Activated naive CD8-positive, alpha-beta T cell treated with anti-CD3 and anti-CD28 coated beads, Interleukin-2, amount 10 ng/mL, durations not matched to agents 7 days and 5 days (primary cell): ENCODE measurements at regions not wholly inside any gene's neighbourhood (a gene's known extent, or its start where the extent isn't known, plus 50 kb on each side); places are given as distances from the start of the nearest gene placed in this dataset.

Experiments used
- ATAC-seq: fragments of 150-1000 bp; cut with Tn5 transposase; one replicate; pipeline ENCODE4 v1.10.0; 2021; ENCODE audit warnings: low read depth, moderate library complexity
- POLR2A ChIA-PET: fragments of 350-600 bp; sonication (Branson Sonifier 250); formaldehyde crosslinking; loops from one replicate; lab custom pipeline; 2021; ENCODE audit warnings: antibody characterized with exemption; lab: Charles Lee
- DNase-seq: peaks from one replicate; pipeline ENCODE4 v3.0.0; 2021
- H3K27ac Mint-ChIP-seq: one replicate; pipeline ENCODE4 v1.8.0; 2022; ENCODE audit warnings: mild to moderate bottlenecking, mixed read lengths
- H3K27me3 Mint-ChIP-seq: one replicate; pipeline ENCODE4 v1.8.0; 2022; ENCODE audit warnings: mild to moderate bottlenecking, moderate library complexity, mixed read lengths
- H3K36me3 Mint-ChIP-seq: one replicate; pipeline ENCODE4 v1.8.0; 2021; ENCODE audit warnings: mild to moderate bottlenecking, mixed read lengths
- H3K4me1 Mint-ChIP-seq: one replicate; pipeline ENCODE4 v1.8.0; 2021; ENCODE audit warnings: mixed read lengths
- H3K4me3 Mint-ChIP-seq: one replicate; pipeline ENCODE4 v1.8.0; 2022; ENCODE audit warnings: mild to moderate bottlenecking, moderate library complexity, mixed read lengths
- H3K9me3 Mint-ChIP-seq: one replicate; pipeline ENCODE4 v1.8.0; 2021; ENCODE audit warnings: mixed read lengths

- DNase-seq, result no peak
These were observed 100.9 kb upstream of the WDFY3 start for GRCh38 chr4:85067342-85067741.

GRCh38 chr4:85078016-85078415 lies 111.5 kb upstream of the WDFY3 start:
- no peak for ATAC-seq
- H3K27ac Mint-ChIP-seq, result no peak overlapping the region
- H3K36me3 Mint-ChIP-seq, result no peaks in the 10 kb centered on the region
- H3K27me3 Mint-ChIP-seq, result no peaks in the 10 kb centered on the region
- POLR2A ChIA-PET, result no interaction called here
- no peak overlapping the region for H3K4me3 Mint-ChIP-seq
- no peak for DNase-seq
- H3K9me3 Mint-ChIP-seq, result no peaks in the 10 kb centered on the region
- no peaks in the 10 kb centered on the region for H3K4me1 Mint-ChIP-seq

More at GRCh38 chr4:85067342-85067741, 100.9 kb upstream of the WDFY3 start:
- POLR2A ChIA-PET, result no interaction called here
- H3K4me1 Mint-ChIP-seq, result no peaks in the 10 kb centered on the region
- no peak for ATAC-seq
- H3K27ac Mint-ChIP-seq, result no peak overlapping the region
- no peaks in the 10 kb centered on the region for H3K9me3 Mint-ChIP-seq
- no peak overlapping the region for H3K4me3 Mint-ChIP-seq
- peaks cover 2% of the 10 kb centered on the region for H3K27me3 Mint-ChIP-seq
- no peaks in the 10 kb centered on the region for H3K36me3 Mint-ChIP-seq

- Mint-ChIP-seq H3K27ac (no peak overlapping the region), H3K36me3 (no peaks in the 10 kb centered on the region), H3K9me3 (no peaks in the 10 kb centered on the region), H3K4me1 (no peaks in the 10 kb centered on the region), H3K4me3 (no peak overlapping the region), H3K27me3 (no peaks in the 10 kb centered on the region)
- no peak for ATAC-seq
- DNase-seq, result no peak
- POLR2A ChIA-PET, result no interaction called here
These were observed 114.7 kb upstream of the WDFY3 start for GRCh38 chr4:85081196-85081595.

- Mint-ChIP-seq H3K4me1 (no peaks in the 10 kb centered on the region), H3K36me3 (no peaks in the 10 kb centered on the region), H3K9me3 (no peaks in the 10 kb centered on the region), H3K27ac (no peak overlapping the region), H3K4me3 (no peak overlapping the region), H3K27me3 (no peaks in the 10 kb centered on the region)
- DNase-seq, result no peak
- ATAC-seq, result no peak
- POLR2A ChIA-PET, result no interaction called here
These were observed 118.0 kb upstream of the WDFY3 start for GRCh38 chr4:85084371-85085094.

- H3K27ac Mint-ChIP-seq, result no peak overlapping the region
- DNase-seq, result no peak
- no peak for ATAC-seq
- H3K9me3 Mint-ChIP-seq, result no peaks in the 10 kb centered on the region
- H3K27me3 Mint-ChIP-seq, result no peaks in the 10 kb centered on the region
- POLR2A ChIA-PET, result no interaction called here
- no peak overlapping the region for H3K4me3 Mint-ChIP-seq
- H3K4me1 Mint-ChIP-seq, result no peaks in the 10 kb centered on the region
- no peaks in the 10 kb centered on the region for H3K36me3 Mint-ChIP-seq
These were observed 120.2 kb upstream of the WDFY3 start for GRCh38 chr4:85086721-85087120.

- H3K27ac Mint-ChIP-seq, result no peak overlapping the region
- H3K4me3 Mint-ChIP-seq, result no peak overlapping the region
- POLR2A ChIA-PET, result no interaction called here
- no peaks in the 10 kb centered on the region for H3K36me3 Mint-ChIP-seq
- DNase-seq, result no peak
- no peak for ATAC-seq
- no peaks in the 10 kb centered on the region for H3K27me3 Mint-ChIP-seq
- no peaks in the 10 kb centered on the region for H3K4me1 Mint-ChIP-seq
- no peaks in the 10 kb centered on the region for H3K9me3 Mint-ChIP-seq
These were observed 126.0 kb upstream of the WDFY3 start for GRCh38 chr4:85092536-85092935.

GRCh38 chr4:85092943-85093342 lies 126.5 kb upstream of the WDFY3 start:
- H3K4me1 Mint-ChIP-seq, result no peaks in the 10 kb centered on the region
- no peaks in the 10 kb centered on the region for H3K9me3 Mint-ChIP-seq
- H3K27me3 Mint-ChIP-seq, result no peaks in the 10 kb centered on the region
- DNase-seq (no peak), ATAC-seq (no peak)
- no peak overlapping the region for H3K4me3 Mint-ChIP-seq
- no peaks in the 10 kb centered on the region for H3K36me3 Mint-ChIP-seq
- H3K27ac Mint-ChIP-seq, result no peak overlapping the region
- POLR2A ChIA-PET, result no interaction called here

- no peak overlapping the region for H3K4me3 Mint-ChIP-seq
- POLR2A ChIA-PET, result no interaction called here
- H3K4me1 Mint-ChIP-seq, result no peaks in the 10 kb centered on the region
- H3K27ac Mint-ChIP-seq, result no peak overlapping the region
- H3K36me3 Mint-ChIP-seq, result no peaks in the 10 kb centered on the region
- ATAC-seq, result no peak
- H3K9me3 Mint-ChIP-seq, result peaks cover 1% of the 10 kb centered on the region
- DNase-seq, result no peak
- H3K27me3 Mint-ChIP-seq, result no peaks in the 10 kb centered on the region
These were observed 128.2 kb upstream of the WDFY3 start for GRCh38 chr4:85094735-85095134.

GRCh38 chr4:85102606-85103005 lies 136.1 kb upstream of the WDFY3 start:
- Mint-ChIP-seq H3K4me3 (no peak overlapping the region), H3K27me3 (no peaks in the 10 kb centered on the region), H3K4me1 (no peaks in the 10 kb centered on the region), H3K36me3 (no peaks in the 10 kb centered on the region), H3K27ac (no peak overlapping the region), H3K9me3 (peaks cover 1% of the 10 kb centered on the region)
- no peak for ATAC-seq
- POLR2A ChIA-PET, result no interaction called here
- DNase-seq, result no peak

- Mint-ChIP-seq H3K27ac (no peak overlapping the region), H3K9me3 (peaks cover 2% of the 10 kb centered on the region), H3K4me3 (no peak overlapping the region), H3K27me3 (no peaks in the 10 kb centered on the region), H3K36me3 (no peaks in the 10 kb centered on the region), H3K4me1 (no peaks in the 10 kb centered on the region)
- ATAC-seq (no peak), DNase-seq (no peak)
- POLR2A ChIA-PET, result no interaction called here
These were observed 139.7 kb upstream of the WDFY3 start for GRCh38 chr4:85106166-85106565.

GRCh38 chr4:85106805-85107336 lies 140.4 kb upstream of the WDFY3 start:
- ATAC-seq (no peak), DNase-seq (no peak)
- POLR2A ChIA-PET, result no interaction called here
- no peak overlapping the region for H3K4me3 Mint-ChIP-seq
- H3K4me1 Mint-ChIP-seq, result no peaks in the 10 kb centered on the region
- peaks cover 2% of the 10 kb centered on the region for H3K9me3 Mint-ChIP-seq
- no peak overlapping the region for H3K27ac Mint-ChIP-seq
- H3K27me3 Mint-ChIP-seq, result no peaks in the 10 kb centered on the region
- no peaks in the 10 kb centered on the region for H3K36me3 Mint-ChIP-seq

- Mint-ChIP-seq H3K4me3 (no peak overlapping the region), H3K36me3 (no peaks in the 10 kb centered on the region), H3K27me3 (no peaks in the 10 kb centered on the region), H3K4me1 (no peaks in the 10 kb centered on the region), H3K9me3 (peaks cover 2% of the 10 kb centered on the region), H3K27ac (no peak overlapping the region)
- POLR2A ChIA-PET, result no interaction called here
- DNase-seq (no peak), ATAC-seq (no peak)
These were observed 141.1 kb upstream of the WDFY3 start for GRCh38 chr4:85107553-85107952.

- ATAC-seq (no peak), DNase-seq (no peak)
- no peaks in the 10 kb centered on the region for H3K27me3 Mint-ChIP-seq
- no peaks in the 10 kb centered on the region for H3K4me1 Mint-ChIP-seq
- POLR2A ChIA-PET, result no interaction called here
- no peak overlapping the region for H3K4me3 Mint-ChIP-seq
- H3K27ac Mint-ChIP-seq, result no peak overlapping the region
- H3K36me3 Mint-ChIP-seq, result no peaks in the 10 kb centered on the region
- H3K9me3 Mint-ChIP-seq, result peaks cover 2% of the 10 kb centered on the region
These were observed 147.2 kb upstream of the WDFY3 start for GRCh38 chr4:85113706-85114105.

GRCh38 chr4:85114526-85114925 lies 148.0 kb upstream of the WDFY3 start:
- Mint-ChIP-seq H3K36me3 (no peaks in the 10 kb centered on the region), H3K4me3 (no peak overlapping the region), H3K4me1 (no peaks in the 10 kb centered on the region), H3K9me3 (peaks cover 2% of the 10 kb centered on the region), H3K27ac (no peak overlapping the region), H3K27me3 (no peaks in the 10 kb centered on the region)
- POLR2A ChIA-PET, result no interaction called here
- DNase-seq, result no peak
- ATAC-seq, result no peak
